Stimulated activated CD4-positive, alpha-beta T cell treated with anti-CD3 and anti-CD28 coated beads, Interleukin-2, amount 100 ng/mL, for 48 hours (primary cell): ENCODE measurements at regions not wholly inside any gene's neighbourhood (a gene's known extent, or its start where the extent isn't known, plus 50 kb on each side); places are given as distances from the start of the nearest gene placed in this dataset.
A peak's percentile ranks its signal among the peaks of the same experiment; 100 is the strongest.
"Not testable (repeated sequence)": the region's sequence is repeated elsewhere in the genome, so short reads cannot be mapped to it uniquely, and the experiment has no call there.

Experiments used
- DNase-seq, 2 donors: peaks; one replicate each; pipeline ENCODE4 v3.0.0-alpha.2; 2020

DNA sequence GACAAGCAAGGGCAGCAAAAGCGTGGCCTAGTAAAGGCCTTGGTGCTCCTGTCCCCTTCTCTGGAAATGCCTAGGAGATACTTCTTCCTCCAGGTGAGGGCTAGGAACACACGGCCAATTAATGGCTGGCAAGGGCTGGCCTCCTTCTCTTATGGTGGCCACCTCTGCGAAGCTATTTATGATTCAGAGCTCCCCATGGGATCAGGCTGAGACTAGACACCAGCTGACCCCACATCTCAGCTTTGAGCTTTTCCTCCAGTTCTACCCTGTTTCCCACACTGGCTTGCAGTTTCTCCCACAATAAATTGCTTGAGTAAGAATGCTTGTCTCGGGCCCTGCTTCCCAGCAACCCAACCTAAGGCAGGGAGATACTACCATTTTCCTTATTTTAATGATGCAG, 53.7 kb downstream of the CAMK2N1 start:
- no peak for DNase-seq

DNA sequence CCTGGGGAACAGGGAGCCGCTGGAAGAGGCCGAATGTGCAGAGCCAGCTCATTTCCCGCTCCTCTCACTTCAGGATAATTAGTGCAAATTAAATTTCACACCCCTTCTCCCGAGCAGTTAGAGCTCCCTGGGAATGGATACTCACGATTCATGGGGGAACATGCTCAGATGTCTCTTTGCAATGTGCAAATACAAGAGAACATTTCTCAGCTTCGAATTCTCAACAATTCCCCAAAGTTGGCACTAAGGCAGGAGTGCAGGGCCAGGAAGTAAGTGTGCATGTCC, 54.9 kb downstream of the CAMK2N1 start:
- no peak for DNase-seq

DNA sequence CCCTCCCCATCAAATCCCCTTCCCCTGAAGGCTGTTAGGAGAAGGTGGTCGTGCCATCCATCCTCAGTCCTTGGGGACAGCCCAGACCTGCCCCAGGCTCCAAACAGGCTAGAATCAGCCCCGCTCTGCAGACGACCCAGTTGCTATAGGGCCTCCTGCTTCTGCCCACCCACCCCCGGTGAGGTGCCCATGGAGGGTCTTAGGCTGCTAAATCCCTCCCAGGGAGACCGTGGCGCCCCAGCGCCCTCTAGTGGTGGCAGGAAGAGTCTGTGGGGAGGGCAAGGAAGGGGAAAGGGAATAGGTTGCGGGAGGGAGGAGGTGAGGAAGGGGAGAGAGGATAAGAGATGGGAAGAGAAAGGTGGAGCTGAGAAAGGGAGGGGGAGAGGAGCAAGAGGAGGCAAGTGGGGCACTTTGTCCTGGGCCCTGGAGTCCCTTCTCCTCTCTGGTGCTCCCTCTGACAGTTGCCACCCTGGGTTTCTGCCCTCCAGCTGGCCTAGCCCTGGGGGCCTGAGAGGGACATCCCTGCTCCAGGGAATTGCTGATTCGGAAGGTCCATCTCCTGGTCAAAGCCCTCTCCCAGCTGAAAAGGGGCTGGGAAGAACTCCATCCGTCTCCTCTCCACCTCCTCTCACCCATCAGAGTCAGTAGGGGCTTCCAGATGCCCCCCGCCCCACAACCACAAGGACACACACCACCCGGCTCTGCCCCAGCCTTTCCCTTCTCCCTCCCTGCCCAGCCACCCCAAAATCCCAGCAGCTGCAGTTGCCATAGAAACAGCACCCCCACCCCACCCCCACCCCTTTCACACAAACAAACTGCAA, 55.4 kb downstream of the CAMK2N1 start:
- DNase-seq = peak; percentile 51 to 60

DNA sequence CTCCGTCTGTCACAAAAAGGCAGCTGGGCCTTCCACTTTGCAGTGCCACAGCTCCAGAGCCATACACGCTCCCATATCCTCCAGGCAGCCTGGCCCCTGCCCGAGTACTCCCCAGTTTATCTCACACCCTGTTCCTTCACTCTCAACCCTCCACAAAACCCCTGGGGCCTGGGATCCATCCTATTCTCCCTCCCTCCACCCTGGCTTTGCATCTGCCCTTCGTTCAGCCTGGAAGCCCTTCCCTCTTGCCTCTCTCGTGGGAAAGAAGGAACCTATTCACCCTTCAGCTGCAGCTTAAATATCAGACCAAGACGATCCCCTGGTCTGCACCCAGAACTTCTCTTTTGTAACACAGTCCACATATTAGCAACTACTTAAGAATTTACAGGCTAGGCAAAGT, 56.7 kb downstream of the CAMK2N1 start:
- DNase-seq = no peak

DNA sequence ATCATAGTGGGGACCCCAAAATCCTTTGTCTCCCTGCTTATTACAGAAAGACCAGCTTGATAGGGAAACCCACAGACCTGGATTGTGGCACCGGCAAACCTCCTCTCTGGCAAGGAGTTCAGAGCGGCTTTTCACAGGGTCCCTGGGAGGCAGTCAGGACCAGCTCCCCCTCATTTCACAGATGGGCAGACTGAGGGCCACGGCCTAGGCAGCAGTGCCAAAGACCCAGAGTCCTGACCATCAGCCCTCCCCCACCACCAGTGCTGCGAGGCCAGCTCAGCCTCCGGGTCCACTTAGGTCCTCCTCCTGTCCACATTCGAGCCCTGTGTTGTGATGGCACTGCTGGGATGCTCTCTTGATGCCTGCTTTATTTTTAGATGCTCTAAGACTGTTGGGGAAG, 57.2 kb downstream of the CAMK2N1 start:
- DNase-seq = no peak

DNA sequence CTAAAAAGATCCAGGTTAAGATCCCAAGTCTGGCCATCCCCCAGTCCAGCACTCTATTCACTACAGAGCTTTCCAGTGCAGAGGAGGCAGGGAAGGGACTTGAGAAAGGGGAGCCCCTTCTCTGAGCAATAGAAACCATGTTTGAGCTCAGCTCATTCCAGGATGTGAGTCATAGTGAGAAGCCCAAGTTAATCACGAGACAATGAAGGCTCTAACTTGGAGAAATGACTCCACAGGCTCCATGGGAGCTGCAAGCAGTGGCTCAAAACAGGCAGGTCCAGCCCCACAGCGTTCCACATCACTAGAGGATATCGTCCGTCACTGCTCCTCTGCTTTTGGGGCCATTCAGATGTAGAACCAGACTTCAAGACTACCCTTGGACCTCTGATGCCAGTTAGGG, 59.1 kb downstream of the CAMK2N1 start:
- peak; percentile 1 to 7 for DNase-seq

DNA sequence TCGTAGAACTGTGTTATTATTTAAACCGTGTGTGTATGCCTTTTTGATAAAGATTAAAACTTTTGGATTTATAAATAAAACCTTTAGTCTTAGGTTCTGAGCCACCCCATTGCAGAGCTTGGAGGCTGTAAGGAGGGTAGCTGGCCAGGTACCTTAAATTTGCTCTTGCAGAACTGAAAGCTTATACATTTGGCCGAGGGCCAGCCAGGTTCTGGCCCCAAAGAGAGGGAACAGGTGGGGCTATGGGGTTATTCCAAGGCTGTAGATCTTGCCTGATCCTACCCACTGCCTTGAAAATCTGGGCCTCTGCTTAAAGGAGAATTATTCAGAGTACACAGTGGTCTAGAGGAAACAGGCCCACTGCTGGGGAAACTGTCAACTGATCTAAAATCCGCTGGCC, 59.6 kb downstream of the CAMK2N1 start:
- no peak for DNase-seq

DNA sequence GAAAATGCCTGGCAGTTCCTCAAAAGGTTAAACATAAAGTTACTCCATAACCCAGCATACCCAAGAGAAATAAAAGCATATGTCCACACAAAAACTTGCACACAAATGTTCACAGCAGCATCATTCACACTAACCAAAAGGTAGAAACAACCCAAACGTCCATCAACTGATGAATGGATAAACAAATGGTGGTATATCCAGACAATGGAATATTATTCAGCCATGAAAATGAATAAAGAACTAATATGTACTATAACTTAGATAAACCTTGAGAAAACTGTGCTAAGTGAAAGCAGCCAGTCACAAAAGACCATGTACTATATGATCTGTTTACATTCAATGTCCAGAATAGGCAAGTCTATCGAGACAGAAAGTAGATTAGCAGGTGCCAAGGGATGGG, 60.4 kb downstream of the CAMK2N1 start:
- DNase-seq = no peak

DNA sequence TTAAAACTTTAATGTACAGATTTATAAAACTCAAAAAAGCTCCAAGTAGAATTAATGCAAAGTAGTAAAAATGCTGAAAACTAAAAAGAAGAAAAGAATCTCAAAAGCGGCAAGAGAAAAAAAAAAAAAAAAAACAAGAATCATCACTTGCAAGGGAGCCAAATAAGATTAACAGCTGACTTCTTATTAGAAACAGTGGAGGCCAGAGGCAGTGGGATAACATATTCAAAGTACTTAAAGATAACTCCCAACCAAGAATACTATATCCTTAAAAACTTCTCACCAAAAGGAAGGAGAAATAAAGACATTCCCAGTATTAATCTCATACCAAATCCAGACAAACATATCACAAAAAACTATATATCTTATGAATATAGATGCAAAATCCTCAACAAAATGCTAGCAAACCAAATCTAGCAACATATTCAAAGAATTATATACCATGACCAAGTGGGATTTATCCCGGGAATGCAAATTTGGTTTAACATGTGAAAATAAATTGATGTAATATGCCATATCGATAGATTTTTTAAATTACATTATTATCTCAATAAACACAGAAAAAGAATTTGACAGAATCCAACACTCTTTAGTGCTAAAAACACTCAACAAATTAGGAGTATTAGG, 62.7 kb downstream of the CAMK2N1 start:
- DNase-seq = no peak

DNA sequence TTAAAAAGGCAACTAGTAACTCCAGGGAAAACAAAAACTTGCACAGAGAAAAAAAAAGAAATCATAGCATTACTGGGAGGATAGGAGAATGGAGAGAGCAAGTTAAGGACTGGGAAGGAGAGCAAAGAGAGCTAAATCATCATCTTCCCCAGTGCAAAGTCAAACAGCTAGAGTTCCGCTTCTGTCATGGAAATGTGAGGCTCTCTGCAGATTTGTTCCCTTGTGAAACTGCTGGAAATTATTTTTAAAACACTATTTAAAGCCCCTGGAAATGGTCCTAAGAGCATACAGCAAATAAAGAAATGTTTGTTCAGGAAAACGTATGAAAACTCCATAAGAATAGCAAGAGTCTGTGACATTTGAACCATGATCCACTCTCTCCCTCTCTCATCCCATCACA, 64.6 kb downstream of the CAMK2N1 start:
- no peak for DNase-seq

DNA sequence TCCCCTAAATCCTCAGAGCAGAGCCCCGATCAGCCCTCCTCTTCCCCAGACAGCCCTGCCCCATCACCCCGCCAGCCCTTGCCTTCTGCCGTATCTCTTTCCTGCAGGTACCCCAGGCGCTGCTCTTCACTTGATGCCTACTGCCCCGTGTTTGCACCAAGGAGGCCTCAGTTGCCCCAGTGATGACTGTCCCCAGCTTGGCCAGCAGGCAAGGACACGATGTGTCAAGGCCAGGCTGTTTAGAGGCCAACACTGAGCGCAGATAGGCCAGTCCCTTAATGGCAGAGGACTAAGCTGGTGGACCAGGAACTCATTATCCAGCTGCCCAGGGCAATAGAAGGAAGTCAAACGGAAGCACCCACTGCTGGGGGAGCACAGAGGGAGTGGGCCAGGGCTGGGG, 68.4 kb downstream of the CAMK2N1 start:
- no peak for DNase-seq

DNA sequence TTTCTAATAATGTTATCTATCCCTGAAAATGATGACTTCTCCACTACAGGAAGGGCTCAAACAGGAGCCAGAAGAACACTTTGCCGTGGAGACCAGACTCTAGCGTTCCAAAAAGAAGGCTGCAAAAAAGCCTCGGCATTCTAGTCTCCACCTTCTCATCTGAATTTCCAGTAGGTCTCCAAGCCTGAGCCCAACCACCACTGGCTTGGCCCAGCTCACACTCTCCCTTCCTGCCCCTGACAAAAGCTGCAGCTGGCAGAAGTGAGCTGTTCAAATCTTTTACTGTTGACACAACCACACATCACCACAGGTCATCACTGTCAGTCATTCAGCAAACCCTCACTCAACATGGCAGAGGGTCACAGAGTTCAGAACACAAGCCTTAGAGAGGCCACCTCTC, 69.3 kb downstream of the CAMK2N1 start:
- no peak for DNase-seq

DNA sequence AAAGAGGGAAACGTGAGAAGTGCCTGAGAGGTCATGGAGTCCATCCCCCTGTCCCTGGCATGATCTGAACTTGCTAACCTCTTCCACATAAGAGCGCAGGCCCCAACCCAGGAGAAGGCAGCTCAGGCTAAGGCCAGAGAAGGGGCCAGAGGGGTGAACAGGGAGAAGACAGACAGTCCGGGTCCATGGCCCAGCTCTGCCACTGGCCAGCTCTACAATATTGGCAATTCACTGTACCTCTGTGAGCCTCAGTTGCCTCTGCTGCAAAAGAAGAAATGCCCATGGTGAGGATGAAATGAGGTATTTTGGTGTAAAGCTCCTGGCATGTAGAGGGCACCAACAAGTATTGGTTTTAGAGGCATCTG, 72.3 kb downstream of the CAMK2N1 start:
- DNase-seq = no peak

DNA sequence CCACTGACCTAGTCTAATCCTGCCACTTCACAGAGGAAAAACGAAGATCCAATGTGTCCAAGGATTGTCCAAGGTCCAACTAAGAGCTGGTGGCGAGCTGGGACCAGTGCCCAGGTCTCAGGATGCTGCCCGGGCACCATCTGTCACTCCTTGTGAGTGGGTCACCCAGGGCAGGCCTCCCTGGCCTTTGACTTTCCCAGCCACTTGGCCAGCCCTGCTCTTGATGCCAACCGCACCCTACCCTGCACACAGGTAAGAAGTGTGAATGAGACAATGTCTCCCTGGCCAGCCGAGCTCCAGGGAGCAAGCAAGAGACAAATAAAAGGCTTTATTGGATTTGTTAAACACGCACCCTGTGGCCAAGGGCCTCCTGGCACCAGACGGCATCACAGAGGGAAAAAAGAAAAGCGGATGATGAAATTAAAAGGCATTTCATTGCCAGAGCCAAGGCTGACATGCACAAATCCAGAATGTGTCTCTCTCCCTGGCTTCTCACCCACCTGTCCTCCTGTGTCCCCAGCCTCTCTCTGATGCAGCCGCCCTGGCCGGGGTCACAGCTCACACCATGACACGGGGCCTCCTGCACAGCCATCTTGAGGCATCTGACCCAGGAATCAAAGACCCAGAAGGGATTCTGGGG, 72.8 kb downstream of the CAMK2N1 start:
- no peak for DNase-seq

DNA sequence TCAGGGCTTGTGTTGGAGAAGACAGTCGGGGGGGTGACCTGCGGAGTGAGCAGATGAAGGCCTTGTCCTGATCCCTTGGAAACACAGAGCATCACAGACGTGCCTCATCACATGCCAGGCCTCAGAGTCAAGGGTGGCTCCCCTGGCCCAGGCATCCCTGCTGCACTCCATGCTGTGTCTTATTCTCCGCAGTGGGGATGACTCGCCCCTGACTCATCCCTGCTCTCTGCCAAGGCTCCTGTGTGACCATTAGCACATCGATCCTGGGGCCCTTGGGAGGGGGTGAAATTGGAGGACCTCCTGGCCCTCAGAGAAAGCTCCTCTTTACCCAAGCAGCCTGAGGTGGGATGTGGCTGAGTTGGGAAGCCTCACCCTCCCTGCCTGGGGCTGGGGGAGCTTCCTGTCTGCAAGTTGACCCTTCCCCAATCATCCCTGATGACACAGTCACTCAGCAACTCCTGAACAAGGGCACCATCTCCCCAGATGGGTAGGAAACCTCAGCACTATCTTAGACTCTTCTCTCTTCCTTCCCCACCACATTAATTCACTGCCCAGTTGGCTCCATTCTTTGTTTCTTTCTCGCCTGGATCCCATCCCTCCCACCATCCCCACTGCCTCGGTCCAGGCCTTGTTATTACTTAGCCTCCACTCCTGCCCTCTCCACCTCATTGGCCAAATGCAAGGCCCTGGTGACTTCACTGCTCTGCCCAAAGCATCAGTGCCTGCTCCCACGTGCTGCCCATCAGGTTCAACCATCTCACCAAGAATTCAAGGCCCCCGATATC, 74.6 kb downstream of the CAMK2N1 start:
- peak in 1 of 2 donors; percentile 13 for DNase-seq

DNA sequence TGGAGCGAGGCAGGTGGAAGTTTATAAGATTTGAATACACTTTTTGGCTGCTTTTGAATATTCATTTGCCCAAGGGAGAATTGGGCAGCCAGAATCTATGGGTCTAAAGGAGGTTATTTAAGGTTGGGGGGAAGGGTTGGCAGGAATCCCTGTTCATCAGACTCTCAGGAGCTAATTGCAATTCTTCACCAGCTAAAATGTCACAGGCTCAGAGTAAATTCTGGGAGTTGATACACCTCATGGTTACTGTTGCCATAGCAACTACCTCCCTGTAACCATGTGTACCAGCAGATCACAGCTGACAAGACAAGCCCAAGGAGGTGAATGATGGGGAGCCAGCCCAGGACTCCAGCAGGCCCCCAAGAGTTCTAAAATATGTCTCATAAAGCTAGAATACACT, 75.5 kb downstream of the CAMK2N1 start:
- DNase-seq = no peak

DNA sequence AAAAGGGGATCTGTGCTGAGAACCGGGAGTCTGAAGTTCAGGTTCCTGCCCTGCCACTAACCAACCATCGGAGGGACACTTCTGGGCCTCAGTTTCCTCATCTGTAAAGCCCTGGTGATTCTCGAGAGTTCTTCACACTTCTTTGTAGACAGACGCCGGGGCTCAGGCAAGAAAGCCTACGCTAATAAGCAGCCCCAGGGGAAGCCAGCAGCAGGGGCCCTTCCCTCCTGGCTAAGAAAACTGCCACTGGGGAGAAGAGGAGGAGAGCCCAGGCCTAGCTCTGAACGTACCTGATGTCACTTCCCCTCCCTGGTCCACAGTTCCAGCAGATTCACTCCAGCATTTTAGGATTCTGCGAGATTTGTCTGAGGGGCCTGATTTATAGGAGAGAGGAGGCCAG, 76.0 kb downstream of the CAMK2N1 start:
- no peak for DNase-seq

DNA sequence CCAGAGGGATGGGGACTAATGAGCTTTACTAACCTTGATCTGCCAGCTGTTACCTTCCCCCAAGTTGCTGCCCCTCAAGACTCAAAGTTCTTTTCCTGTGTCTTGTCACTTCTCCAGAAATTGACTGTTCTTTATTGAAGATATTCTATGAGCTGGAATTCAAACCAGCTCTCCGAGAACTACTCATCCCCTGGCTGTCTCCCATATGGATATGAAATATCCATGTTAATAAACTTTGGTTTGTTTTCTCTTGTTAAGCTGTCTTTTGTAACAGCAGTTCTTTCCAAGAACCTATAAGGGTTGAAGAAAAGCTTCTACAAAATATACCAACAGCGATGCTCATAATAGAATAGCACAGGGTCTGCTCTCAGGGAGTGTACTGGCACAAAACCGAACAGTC, 77.0 kb downstream of the CAMK2N1 start:
- no peak for DNase-seq

DNA sequence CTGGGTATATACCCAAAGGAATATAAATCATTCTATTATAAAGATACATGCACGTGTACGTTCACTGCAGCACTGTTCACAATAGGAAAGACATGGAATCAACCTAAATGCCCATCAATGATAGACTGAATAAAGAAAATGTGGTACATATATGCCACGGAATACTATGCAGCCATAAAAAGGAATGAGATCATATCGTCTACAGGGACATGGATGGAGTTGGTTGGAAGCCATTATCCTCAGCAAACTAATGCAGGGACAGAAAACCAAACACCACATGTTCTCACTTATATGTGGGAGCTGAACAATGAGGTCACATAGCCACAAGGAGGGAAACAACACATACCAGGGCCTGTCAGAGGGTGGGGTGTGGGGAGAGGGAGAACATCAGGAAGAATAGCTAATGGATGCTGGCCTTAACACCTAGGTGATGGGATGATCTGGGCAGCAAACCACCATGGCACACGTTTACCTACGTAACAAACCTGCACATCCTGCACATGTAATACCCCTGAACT, 77.8 kb downstream of the CAMK2N1 start:
- not testable (repeated sequence) for DNase-seq

DNA sequence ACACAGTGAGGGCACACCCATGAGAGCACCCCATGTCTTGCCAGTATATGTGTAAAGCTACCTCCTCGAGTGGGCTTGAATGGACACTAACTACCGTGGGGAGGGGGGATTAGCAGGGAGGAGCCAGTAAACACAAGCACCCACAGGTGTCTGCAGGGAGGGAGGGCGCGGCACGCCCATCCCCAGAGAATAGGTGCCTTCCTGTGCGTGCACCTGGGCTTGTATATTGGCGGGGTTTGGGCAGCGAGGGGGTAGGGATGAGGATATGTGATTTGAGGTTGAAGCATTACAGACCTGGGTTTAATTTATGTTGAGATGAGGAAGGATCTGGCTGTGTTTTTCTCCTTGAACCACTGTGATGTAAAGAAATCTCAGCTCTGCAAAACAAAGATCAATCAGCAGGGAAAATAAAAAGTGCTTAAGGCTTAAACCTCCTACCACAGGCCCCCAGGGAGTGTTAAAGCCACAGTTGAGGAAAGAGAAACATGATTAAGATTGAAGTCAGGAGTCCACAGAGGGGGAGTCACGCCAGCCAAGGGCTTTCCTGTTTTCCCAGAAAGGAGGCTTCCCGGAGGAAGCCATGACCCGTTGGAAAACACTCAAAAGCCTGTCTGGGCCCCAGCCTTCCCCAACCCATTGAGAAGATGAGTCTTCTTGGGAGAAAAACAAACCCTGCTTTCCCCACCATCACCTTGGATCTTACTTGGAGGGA, 80.0 kb downstream of the CAMK2N1 start:
- no peak for DNase-seq

DNA sequence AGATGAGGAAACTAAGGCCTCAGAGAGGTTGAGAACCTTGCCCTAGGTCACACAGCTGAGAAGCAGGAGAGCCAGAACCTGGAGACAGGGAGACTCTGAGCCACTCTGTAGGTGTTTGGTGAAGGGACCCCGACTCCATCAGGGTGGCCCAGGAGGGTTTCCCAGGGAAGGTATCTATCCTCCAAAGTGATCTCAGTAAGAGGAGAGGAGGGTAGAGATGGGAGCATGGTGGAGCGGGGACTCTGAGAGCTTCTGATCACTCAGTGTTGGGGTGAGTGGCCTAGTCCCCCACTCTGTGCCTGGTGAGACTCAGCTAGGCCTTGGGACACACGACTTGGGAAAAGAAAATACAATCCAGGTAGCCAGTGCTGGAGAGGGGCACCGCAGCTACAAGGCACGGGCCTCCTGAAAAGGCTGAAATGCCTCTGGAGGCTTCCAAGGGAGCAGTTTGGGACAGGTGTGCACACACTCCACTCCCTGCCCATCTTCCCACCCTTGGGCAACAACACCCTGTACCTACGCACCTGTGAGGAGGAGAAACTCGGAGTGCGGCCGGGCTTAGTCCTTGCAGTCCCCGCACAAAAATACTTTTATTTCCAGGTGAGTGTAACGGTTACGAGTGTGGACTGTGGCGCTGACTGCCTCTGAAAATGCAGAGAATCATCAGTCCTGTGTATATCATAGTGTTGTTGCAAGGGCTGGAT, 80.8 kb downstream of the CAMK2N1 start:
- no peak for DNase-seq
